ENCODE measurements at regions not wholly inside any gene's neighbourhood (a gene's known extent, or its start where the extent isn't known, plus 50 kb on each side); places are given as distances from the start of the nearest gene placed in this dataset.

GRCh38 chr6:104212977-104213668 is 646.6 kb downstream of the HACE1 start:
- no peak for DNase-seq (ENCODE audit: low read depth in 2 of 2)

DNA sequence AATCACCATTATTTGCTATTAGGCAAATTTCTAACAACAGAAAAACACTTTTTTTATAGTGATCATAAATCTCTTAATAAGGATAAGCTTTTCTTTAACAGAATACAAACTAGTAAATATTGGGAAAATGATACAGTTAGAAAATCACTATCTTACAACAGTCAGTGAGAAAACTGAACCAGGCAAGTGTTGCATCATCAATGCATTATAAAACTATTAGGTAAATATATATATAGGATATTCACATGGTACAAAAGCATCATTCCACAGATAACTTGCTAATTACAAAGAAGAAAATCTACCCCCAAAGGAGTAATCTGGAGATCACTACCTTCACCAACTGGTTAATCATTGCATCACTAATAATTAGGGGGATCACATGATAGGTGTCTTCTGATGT is 652.1 kb downstream of the HACE1 start:
- no peak for DNase-seq (ENCODE audit: low read depth in 2 of 2)

DNA sequence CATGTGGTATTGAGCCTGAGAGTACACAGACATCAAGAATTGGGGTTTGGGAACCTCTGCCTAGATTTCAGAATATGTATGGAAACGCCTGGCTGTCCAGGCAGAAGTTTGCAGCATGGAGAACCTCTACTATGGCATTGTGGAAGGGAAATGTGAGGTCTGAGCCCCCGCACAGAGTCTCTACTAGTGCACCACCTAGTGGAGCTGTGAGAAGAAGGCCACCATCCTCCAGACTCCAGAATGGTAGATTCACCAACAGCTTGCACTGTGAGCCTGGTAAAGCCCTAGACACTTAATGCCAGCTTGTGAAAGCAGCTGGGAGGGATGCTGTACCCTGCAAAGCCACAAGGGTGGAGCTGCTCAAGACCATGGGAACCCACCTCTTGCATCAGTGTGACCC is 658.2 kb downstream of the HACE1 start:
- no peak for DNase-seq (ENCODE audit: low read depth in 2 of 2)

DNA sequence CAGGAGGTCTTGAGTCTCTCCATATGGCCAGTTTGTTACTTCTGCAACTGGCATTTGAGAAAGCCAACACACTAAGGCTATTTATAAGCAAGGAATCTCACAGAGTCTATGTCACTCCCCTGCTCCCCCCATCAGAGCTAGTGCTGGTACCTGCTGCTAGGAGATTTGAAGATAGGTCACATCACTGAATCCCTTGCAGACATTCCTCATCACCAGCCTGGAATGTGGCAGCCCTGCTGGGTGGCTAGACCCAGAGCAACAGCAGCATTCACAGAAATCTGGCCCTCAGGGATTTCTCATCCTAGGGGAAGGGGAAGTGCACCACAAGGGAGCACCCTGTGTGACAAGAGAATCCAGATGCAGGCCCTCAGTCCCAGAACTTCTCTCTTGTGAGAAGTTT is 672.1 kb downstream of the HACE1 start:
- DNase-seq (ENCODE audit: low read depth in 2 of 2) = no peak

DNA sequence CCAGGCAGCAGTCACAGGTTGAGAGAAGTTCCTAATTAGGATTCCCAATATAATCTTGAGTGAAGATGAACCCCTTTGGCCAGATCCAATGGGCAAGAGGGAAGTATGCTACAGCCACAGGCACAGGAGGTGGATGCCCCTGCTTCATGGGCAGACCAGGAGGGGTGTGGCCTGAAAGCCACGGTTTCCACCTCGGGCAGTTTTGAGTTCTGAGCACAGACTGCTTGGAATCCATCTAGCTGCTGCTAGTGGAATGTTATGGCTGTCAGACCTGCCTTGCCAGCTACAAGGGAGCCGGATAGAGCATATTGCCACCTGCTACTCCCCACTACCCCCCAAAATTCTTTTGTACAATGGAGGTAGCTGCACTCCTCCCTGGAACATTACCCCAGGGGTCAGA is 672.9 kb downstream of the HACE1 start:
- no peak for DNase-seq (ENCODE audit: low read depth in 2 of 2)

DNA sequence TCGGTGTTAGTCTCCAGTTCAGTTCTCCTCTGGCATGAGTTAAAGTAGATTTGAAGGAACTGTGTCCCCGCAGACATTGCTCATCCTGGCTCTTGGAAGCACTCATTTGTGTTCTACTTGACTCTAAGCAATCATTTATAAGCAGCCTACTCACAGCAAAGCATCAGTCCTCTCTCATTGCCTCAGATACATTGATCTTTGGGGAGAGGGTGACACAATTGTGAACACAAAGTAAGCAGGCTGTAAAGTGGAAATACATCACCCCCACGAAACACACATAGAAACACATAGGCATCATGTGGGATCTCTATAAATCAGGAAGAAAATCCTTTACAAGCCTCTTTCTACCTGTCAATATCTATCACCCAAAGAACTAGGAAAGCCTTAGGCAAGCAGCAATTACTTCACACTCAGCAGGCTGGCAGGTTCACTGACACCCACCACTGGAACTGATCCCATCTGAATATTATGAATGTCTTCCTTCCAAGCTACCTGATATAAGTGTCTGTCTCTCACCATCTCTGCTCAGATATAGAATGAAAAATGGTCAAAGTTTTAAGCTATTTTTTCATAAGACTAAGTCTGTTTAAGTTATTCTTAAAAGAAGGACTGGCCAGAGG is 675.8 kb downstream of the HACE1 start:
- DNase-seq (ENCODE audit: low read depth in 2 of 2) = no peak

GRCh38 chr6:104182811-104183210 is 676.9 kb downstream of the HACE1 start:
- DNase-seq (ENCODE audit: low read depth in 2 of 2) = peak; percentile 21 to 29

DNA sequence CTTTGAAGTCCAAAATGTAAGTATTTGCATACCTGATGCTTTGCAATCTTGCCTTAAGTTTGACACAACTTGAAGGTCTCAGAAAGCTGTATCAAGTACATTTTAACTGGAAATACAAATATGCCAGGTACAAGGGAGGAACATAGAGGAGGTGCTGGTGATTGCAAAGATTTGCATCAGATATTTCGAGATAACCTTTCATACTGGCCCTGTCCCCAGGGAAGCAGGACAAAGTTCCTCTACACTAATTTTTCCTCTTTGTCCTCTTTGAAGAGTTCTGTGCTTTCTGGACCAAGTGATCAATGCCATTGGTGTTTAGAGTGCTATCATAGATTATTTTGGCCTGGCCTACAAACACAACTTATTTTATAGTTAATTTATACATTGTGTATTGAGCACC is 686.1 kb downstream of the HACE1 start:
- no peak for DNase-seq (ENCODE audit: low read depth in 2 of 2)

- DNase-seq (ENCODE audit: low read depth in 2 of 2) = no peak
Observed at GRCh38 chr6:104170401-104170800, 689.3 kb downstream of the HACE1 start.

GRCh38 chr6:104166055-104166668 is 693.6 kb downstream of the HACE1 start:
- no peak for DNase-seq (ENCODE audit: low read depth in 2 of 2)

- DNase-seq (ENCODE audit: low read depth in 2 of 2) = peak; percentile 6 to 15
Observed at GRCh38 chr6:104162036-104162669, 697.6 kb downstream of the HACE1 start.

- DNase-seq (ENCODE audit: low read depth in 2 of 2) = no peak
Observed at GRCh38 chr6:104159045-104159618, 700.6 kb downstream of the HACE1 start.

GRCh38 chr6:104143757-104144156 is 716.0 kb downstream of the HACE1 start:
- no peak for DNase-seq (ENCODE audit: low read depth in 2 of 2)

GRCh38 chr6:104134876-104135275 is 724.8 kb downstream of the HACE1 start:
- DNase-seq (ENCODE audit: low read depth in 2 of 2) = no peak

DNA sequence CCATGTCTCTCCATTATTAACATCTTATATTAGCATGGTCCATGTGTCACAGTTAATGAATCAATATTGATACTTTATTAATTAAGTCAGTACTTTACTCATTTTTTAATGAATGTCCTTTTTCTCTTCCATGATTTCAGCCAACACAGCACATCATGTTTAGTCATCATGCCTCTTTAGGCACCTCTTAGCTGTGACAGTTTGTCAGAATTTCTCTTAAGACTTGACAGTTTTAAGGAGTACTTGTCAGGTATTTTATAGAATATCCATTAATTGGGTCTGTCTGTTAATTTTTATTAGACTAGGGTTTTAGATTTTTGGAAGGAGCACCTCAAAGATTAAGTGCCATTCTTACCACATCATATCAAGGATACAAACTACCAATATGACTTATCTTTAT is 729.4 kb downstream of the HACE1 start:
- DNase-seq (ENCODE audit: low read depth in 2 of 2) = no peak

- DNase-seq (ENCODE audit: low read depth in 2 of 2) = no peak
Observed at GRCh38 chr6:104126315-104127005, 733.3 kb downstream of the HACE1 start.

DNA sequence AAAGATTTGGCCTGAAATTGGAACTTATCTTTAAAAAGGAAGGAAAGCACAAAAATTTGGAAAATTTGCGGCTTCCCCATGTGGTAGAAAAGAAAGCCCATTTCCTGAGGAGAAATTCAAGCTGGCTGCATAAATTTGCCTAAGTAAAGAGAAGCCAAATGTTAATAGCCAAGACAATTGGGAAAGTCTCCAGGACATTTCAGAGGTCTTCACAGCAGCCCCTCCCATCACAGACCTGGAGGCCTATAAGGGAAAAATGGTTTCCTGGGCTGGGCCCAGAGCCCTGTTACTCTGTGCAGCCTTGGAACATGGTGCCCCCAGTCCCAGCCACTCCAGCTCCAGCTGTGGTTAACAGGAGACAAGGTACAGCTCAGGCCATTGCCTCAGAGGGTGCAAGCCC is 736.5 kb downstream of the HACE1 start:
- no peak for DNase-seq (ENCODE audit: low read depth in 2 of 2)

- DNase-seq (ENCODE audit: low read depth in 2 of 2) = peak; percentile 9 to 19
Observed at GRCh38 chr6:104118274-104118673, 741.4 kb downstream of the HACE1 start.

DNA sequence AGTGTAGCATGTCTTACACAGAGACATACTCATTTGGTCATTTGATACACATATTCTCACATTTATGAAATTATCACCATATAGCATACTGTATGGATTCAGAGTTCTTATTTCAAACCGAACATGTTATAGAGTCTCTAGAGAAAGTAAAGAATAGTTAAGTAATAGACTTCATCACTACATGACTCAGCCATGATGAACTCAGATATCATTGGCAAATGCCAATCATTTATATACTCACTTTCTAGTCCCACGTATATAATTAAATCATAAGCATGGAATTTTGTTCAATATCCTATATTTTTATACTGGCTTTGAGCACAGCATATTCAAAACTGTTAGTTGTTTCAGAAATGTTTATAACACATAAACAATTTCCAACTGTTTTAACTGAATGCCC is 749.9 kb downstream of the HACE1 start:
- DNase-seq (ENCODE audit: low read depth in 2 of 2) = no peak

- no peak for DNase-seq (ENCODE audit: low read depth in 2 of 2)
Observed at GRCh38 chr6:104108634-104109033, 751.1 kb downstream of the HACE1 start.

GRCh38 chr6:104095661-104096416 is 763.9 kb downstream of the HACE1 start:
- no peak for DNase-seq (ENCODE audit: low read depth in 2 of 2)
